ENCODE measurements at regions not wholly inside any gene's neighbourhood (a gene's known extent, or its start where the extent isn't known, plus 50 kb on each side); places are given as distances from the start of the nearest gene placed in this dataset.

- intact Hi-C loops (cut with DNase I; ENCODE audit: low total_unique reads): no loop called here
- Histone ChIP-seq H3K4me1 (no peaks in the 10 kb centered on the region), H3K4me3 (no peak overlapping the region), H3K9me3 (peaks cover 0 to 11% (median 0%) of the 10 kb centered on the region in 8 donors), H3K27me3 (replicated peaks in 1 of 7) (no peaks in the 10 kb centered on the region), H3K36me3 (no peaks in the 10 kb centered on the region), H3K27ac (no peak overlapping the region)
- DNase-seq: no peak
- TF ChIP-seq POLR2A (IDR thresholded peaks at IDR 0.05): no peak
- TF ChIP-seq CTCF (IDR thresholded peaks at IDR 0.05 in 8 of 11, conservative IDR thresholded peaks at IDR 0.05 in 3 of 11): no peak
- no peak for TF ChIP-seq POLR2AphosphoS5 (IDR thresholded peaks at IDR 0.05)
Measured at GRCh38 chr13:84525865-84526264, 643.6 kb upstream of the SLITRK1 start.

- no peaks in the 10 kb centered on the region for H3K27me3 ChIP-seq (replicated peaks in 1 of 7)
- 52 to 89% (median 78%) methylated on average over 3 of the region's 3 CpGs for WGBS, 5 donors
- TF ChIP-seq POLR2AphosphoS5 (IDR thresholded peaks at IDR 0.05) (no peak), CTCF (IDR thresholded peaks at IDR 0.05 in 8 of 11, conservative IDR thresholded peaks at IDR 0.05 in 3 of 11) (no peak), POLR2A (IDR thresholded peaks at IDR 0.05) (no peak)
- DNase-seq: no peak
- H3K36me3 ChIP-seq: no peaks in the 10 kb centered on the region
- H3K27ac ChIP-seq: no peak overlapping the region
- no peak overlapping the region for H3K4me3 ChIP-seq
- peaks cover 0 to 11% (median 0%) of the 10 kb centered on the region in 8 donors for H3K9me3 ChIP-seq
- no peaks in the 10 kb centered on the region for H3K4me1 ChIP-seq
- intact Hi-C loops (cut with DNase I; ENCODE audit: low total_unique reads): no loop called here
Measured at GRCh38 chr13:84524586-84524985, 642.3 kb upstream of the SLITRK1 start.

GRCh38 chr13:84500016-84500415, 617.7 kb upstream of the SLITRK1 start:
- no peak overlapping the region for H3K27ac ChIP-seq
- H3K9me3 ChIP-seq: peaks cover 0 to 28% (median 6%) of the 10 kb centered on the region in 8 donors
- no peak overlapping the region for H3K4me3 ChIP-seq
- H3K4me1 ChIP-seq: no peaks in the 10 kb centered on the region
- 39 to 60% (median 52%) methylated on average over 1 of the region's 1 CpG for WGBS, 5 donors
- intact Hi-C loops (cut with DNase I; ENCODE audit: low total_unique reads): no loop called here
- H3K27me3 ChIP-seq (replicated peaks in 1 of 7): no peaks in the 10 kb centered on the region
- TF ChIP-seq CTCF (IDR thresholded peaks at IDR 0.05 in 8 of 11, conservative IDR thresholded peaks at IDR 0.05 in 3 of 11) (no peak), POLR2AphosphoS5 (IDR thresholded peaks at IDR 0.05) (no peak)
- no peaks in the 10 kb centered on the region for H3K36me3 ChIP-seq
- DNase-seq: no peak

- no peaks in the 10 kb centered on the region for H3K36me3 ChIP-seq
- H3K27ac ChIP-seq: no peak overlapping the region
- TF ChIP-seq POLR2AphosphoS5 (IDR thresholded peaks at IDR 0.05): no peak
- TF ChIP-seq POLR2A (IDR thresholded peaks at IDR 0.05): no peak
- TF ChIP-seq CTCF (IDR thresholded peaks at IDR 0.05 in 8 of 11, conservative IDR thresholded peaks at IDR 0.05 in 3 of 11): no peak
- no peaks in the 10 kb centered on the region for H3K4me1 ChIP-seq
- H3K4me3 ChIP-seq: no peak overlapping the region
- DNase-seq: no peak
- no peaks in the 10 kb centered on the region for H3K27me3 ChIP-seq (replicated peaks in 1 of 7)
- intact Hi-C loops (cut with DNase I; ENCODE audit: low total_unique reads): no loop called here
- WGBS, 5 donors: 78 to 85% (median 82%) methylated on average over 5 of the region's 5 CpGs
- H3K9me3 ChIP-seq: peaks cover 0 to 21% (median 6%) of the 10 kb centered on the region in 8 donors
Measured at GRCh38 chr13:84497613-84498012, 615.3 kb upstream of the SLITRK1 start.
